HEK293 (cell line): ENCODE measurements at regions not wholly inside any gene's neighbourhood (a gene's known extent, or its start where the extent isn't known, plus 50 kb on each side); places are given as distances from the start of the nearest gene placed in this dataset.

ENCODE experiments used
- OVOL3 ChIP-seq: fragments of 450-650 bp; formaldehyde crosslinking; IDR thresholded peaks from 2 replicates; pipeline ENCODE4 v1.5.1; 2016; ENCODE audit warnings: missing biosample characterization, missing genetic modification characterization
- TF ChIP-seq, protein P1 (sequence below): fragments of 450-650 bp; formaldehyde crosslinking; IDR thresholded peaks from 2 replicates; pipeline ENCODE4 v1.5.1; 2016; ENCODE audit warnings: missing biosample characterization, missing genetic modification characterization

DNA sequence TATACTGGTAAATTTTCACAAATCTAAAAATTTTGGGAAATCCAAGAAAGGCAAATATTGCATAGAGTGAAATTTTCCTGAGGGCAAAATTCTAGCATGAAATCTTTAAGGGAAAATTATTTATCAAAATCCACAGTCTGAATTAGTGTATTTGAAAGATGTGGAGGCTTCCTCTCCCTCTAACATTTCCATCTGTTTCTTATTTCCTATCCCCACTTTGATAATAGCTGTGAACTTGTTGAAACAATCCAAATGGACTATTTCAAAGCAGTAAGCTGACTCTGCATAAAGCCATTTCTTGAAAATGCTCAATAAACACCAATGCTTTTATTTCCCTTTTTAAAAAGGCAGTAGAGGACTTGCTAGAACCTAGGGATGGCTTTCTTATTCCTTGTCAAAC lies 107.3 kb upstream of the PABPC4L start:
- TF ChIP-seq OVOL3 (tag by site-specific recombination): no peak
- TF ChIP-seq, protein P1, sequence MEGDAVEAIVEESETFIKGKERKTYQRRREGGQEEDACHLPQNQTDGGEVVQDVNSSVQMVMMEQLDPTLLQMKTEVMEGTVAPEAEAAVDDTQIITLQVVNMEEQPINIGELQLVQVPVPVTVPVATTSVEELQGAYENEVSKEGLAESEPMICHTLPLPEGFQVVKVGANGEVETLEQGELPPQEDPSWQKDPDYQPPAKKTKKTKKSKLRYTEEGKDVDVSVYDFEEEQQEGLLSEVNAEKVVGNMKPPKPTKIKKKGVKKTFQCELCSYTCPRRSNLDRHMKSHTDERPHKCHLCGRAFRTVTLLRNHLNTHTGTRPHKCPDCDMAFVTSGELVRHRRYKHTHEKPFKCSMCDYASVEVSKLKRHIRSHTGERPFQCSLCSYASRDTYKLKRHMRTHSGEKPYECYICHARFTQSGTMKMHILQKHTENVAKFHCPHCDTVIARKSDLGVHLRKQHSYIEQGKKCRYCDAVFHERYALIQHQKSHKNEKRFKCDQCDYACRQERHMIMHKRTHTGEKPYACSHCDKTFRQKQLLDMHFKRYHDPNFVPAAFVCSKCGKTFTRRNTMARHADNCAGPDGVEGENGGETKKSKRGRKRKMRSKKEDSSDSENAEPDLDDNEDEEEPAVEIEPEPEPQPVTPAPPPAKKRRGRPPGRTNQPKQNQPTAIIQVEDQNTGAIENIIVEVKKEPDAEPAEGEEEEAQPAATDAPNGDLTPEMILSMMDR: no peak
